ENCODE measurements at regions not wholly inside any gene's neighbourhood (a gene's known extent, or its start where the extent isn't known, plus 50 kb on each side); places are given as distances from the start of the nearest gene placed in this dataset.

DNA sequence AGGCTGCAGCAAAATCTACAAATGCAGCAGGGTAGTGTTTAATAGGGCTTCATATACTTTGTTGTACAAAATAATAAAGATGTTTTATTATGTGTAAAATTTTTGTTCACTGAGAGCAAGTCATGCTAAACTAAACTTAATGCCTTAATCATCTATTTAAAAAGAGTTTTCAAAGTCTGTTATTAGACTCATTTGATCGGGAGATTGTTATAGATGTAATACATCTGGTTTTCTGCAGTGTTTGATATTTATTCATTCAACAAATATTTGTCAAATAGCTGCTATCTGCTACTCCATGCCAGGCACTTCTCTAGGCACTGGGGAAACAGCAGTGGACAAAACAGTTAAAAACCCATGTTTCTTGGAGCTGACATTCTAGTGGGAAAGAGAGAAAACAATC, 233.6 kb downstream of the FMR1NB start:
- no peak for TF ChIP-seq EZH2 (IDR thresholded peaks at IDR 0.05; ENCODE audit: borderline replicate concordance, low read length)
- TF ChIP-seq, protein P1, sequence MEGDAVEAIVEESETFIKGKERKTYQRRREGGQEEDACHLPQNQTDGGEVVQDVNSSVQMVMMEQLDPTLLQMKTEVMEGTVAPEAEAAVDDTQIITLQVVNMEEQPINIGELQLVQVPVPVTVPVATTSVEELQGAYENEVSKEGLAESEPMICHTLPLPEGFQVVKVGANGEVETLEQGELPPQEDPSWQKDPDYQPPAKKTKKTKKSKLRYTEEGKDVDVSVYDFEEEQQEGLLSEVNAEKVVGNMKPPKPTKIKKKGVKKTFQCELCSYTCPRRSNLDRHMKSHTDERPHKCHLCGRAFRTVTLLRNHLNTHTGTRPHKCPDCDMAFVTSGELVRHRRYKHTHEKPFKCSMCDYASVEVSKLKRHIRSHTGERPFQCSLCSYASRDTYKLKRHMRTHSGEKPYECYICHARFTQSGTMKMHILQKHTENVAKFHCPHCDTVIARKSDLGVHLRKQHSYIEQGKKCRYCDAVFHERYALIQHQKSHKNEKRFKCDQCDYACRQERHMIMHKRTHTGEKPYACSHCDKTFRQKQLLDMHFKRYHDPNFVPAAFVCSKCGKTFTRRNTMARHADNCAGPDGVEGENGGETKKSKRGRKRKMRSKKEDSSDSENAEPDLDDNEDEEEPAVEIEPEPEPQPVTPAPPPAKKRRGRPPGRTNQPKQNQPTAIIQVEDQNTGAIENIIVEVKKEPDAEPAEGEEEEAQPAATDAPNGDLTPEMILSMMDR (IDR thresholded peaks at IDR 0.05; ENCODE audit: low read length), result no peak

All from OCI-LY1 (cell line).